ENCODE measurements at regions not wholly inside any gene's neighbourhood (a gene's known extent, or its start where the extent isn't known, plus 50 kb on each side); places are given as distances from the start of the nearest gene placed in this dataset.

DNA sequence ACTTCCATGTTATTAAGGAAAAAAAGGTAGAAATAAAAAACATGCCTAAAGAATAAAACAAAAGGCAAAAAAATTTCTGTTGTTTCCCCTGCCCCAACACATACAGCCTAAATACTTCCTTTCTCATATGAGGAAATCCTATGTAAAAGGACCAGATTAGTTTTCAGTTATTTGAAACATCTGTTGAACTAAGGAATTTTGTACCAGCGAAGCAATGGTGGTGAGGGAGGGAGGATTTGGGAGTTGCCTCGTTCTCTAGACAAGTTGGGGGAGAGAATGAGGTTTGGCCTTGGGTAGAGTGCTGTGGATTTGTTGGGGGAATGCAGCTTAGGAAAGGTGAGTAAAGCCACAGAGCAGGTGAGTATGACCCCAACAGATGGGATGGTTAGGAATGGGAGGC lies 141.5 kb upstream of the RFLNA start:
- TF ChIP-seq, protein P1, sequence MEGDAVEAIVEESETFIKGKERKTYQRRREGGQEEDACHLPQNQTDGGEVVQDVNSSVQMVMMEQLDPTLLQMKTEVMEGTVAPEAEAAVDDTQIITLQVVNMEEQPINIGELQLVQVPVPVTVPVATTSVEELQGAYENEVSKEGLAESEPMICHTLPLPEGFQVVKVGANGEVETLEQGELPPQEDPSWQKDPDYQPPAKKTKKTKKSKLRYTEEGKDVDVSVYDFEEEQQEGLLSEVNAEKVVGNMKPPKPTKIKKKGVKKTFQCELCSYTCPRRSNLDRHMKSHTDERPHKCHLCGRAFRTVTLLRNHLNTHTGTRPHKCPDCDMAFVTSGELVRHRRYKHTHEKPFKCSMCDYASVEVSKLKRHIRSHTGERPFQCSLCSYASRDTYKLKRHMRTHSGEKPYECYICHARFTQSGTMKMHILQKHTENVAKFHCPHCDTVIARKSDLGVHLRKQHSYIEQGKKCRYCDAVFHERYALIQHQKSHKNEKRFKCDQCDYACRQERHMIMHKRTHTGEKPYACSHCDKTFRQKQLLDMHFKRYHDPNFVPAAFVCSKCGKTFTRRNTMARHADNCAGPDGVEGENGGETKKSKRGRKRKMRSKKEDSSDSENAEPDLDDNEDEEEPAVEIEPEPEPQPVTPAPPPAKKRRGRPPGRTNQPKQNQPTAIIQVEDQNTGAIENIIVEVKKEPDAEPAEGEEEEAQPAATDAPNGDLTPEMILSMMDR (IDR thresholded peaks at IDR 0.05): no peak
- TF ChIP-seq JUN (IDR thresholded peaks at IDR 0.05) (no peak), EP300 (IDR thresholded peaks at IDR 0.05) (no peak), CHD2 (IDR thresholded peaks at IDR 0.05; ENCODE audit: low read length, partially characterized antibody) (no peak), POLR2A (IDR thresholded peaks at IDR 0.05; ENCODE audit: low read length) (no peak)
- TF ChIP-seq, protein P2, sequence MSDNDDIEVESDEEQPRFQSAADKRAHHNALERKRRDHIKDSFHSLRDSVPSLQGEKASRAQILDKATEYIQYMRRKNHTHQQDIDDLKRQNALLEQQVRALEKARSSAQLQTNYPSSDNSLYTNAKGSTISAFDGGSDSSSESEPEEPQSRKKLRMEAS (IDR thresholded peaks at IDR 0.05): no peak
